SKM-1 treated with dmso at 0.1 percent for 144 hours (cell line): ENCODE measurements at regions not wholly inside any gene's neighbourhood (a gene's known extent, or its start where the extent isn't known, plus 50 kb on each side); places are given as distances from the start of the nearest gene placed in this dataset.
A peak's percentile ranks its signal among the peaks of the same experiment; 100 is the strongest.

ENCODE experiments used
- DNase-seq: peaks from one replicate; lab custom pipeline; 2025; ENCODE audit not compliant: unreplicated experiment; lab: John Stamatoyannopoulos, UW

DNA sequence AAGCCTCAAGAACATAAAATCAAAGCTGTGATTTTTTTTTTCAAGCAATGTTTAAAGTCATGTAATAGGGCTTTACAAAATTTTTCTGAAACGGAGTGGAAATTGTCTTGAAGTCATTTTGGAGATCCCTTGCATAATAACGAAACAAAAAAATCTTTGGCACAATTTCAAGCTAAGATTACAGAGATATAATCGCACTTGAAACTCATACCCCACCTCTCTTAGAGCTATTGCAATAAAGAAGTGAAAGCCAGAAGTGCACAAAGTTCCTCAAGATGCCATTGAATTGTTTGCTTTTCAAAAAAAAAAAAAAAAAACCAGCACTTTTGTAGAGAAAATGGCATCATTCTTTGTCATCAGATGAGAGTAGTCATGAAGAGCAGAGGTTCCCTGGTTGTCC is 152.3 kb downstream of the PAX3 start:
- DNase-seq: no peak

- no peak for DNase-seq
These were observed 156.8 kb downstream of the PAX3 start for GRCh38 chr2:222142027-222142426.

DNA sequence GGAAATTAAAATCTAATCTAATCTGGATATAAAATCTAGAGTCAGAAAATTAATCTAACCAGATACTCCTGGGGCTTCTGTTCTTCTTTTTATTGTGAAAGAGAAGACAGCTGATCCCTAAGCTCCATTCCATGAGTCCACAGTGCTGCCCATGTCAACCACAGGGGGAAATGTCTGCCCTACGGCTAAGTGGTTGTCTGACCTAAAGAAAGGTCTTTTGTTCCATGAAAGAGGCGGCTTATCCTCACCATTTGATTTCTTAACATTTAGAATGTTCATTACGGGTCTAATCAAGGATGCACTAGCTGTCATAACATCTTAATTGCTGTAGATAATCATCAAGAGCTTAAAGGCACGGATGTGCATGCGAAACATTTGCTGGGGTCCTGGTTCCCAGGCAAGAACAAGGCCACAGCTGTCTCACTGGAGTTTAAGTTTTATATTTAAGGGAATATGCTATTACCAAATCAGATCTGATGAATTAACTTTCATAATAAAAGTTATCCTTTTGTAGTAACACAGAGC is 162.6 kb downstream of the PAX3 start:
- DNase-seq: no peak

GRCh38 chr2:222134654-222135053 is 164.1 kb downstream of the PAX3 start:
- no peak for DNase-seq

- DNase-seq: no peak
These were observed 164.9 kb downstream of the PAX3 start for GRCh38 chr2:222133897-222134296.

- DNase-seq: no peak
These were observed 167.9 kb downstream of the PAX3 start for GRCh38 chr2:222130855-222131254.

DNA sequence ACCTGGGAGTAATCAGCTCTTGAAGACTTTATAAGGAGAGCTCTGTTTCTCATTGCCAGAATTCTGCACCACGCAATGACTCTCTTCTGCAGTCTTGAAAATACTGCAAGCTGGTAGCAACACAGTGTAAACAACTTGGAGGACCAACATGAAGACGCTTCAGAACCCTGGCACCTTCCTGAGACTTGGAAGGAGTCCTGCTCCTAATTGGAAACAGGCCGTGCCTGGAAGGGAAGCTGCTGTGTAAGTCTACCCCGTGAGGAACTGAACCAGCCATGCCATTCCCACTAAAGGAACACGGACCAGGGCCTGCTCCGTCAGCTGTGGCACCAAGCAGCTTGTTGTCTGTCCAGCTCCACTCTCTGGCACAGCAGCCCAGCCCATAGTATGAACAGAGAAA is 171.1 kb downstream of the PAX3 start:
- no peak for DNase-seq

GRCh38 chr2:222120933-222121332 is 177.9 kb downstream of the PAX3 start:
- DNase-seq: no peak

DNA sequence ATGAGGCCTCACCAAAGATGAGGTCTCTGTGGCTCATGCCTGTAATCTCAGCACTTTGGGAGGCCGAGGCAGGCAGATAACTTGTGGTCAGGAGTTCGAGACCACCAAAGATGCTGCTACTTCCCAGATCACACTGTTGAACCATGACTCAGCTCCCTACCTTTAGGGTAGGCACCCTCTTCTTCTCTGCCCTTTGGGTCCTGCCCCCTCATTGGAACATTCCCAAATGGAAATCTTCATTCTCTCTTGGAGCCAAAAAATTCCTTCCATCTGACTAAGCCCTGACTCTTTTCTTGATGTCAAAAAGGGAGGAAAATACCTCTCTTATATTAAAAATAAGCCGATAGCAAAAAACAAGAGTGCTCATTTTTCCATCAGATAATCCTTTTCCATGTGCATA is 183.5 kb downstream of the PAX3 start:
- DNase-seq: no peak

DNA sequence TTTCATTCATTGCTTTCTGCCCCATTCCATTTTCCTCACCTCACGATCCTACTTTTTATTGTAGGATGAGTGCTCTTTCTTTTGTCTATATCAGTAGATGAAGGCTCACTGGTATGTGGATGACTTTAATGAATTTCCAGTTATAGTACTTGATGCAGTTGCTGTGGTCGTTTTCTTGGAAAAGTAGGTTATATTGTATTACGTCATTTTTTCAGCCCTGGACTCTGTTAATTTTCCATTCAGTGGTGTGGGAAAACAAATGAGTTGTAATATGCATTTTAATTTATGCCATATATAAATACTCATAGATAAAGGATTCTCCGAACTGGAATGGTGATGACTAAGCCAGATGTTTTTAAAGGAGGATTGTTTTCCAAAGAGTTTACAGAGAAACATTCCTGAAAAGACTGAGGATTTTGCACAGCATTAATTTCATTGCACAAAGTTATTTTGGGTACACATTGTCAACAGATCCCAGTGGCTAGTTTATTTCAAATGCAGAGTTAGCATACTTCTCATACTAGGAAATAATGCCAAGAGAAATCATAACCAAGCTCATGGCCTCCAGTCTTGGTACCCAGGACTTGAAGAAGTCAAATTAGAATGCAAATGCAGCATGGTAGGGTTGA is 189.7 kb downstream of the PAX3 start:
- no peak for DNase-seq

DNA sequence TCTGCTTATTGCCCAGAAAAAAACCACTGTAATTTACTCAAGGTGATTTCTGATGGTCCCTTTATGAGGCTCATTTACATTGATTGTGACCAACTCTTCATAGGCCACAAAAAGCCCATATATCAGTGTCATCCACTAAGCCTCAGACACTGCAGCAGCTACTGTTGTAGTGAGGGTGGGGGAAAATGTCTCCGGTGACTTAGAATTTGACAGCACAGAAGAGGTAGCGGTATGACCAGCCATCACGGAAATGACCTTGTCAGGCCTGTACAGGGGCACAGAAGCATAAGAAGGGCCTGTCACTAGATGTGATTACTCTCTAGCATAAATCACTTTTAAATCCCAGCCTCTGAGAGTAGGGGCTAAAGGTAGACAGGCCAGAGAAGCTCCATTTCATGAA is 190.3 kb downstream of the PAX3 start:
- no peak for DNase-seq

- DNase-seq: no peak
These were observed 193.8 kb downstream of the PAX3 start for GRCh38 chr2:222105046-222105445.

GRCh38 chr2:222102575-222103349 is 196.0 kb downstream of the PAX3 start:
- no peak for DNase-seq

DNA sequence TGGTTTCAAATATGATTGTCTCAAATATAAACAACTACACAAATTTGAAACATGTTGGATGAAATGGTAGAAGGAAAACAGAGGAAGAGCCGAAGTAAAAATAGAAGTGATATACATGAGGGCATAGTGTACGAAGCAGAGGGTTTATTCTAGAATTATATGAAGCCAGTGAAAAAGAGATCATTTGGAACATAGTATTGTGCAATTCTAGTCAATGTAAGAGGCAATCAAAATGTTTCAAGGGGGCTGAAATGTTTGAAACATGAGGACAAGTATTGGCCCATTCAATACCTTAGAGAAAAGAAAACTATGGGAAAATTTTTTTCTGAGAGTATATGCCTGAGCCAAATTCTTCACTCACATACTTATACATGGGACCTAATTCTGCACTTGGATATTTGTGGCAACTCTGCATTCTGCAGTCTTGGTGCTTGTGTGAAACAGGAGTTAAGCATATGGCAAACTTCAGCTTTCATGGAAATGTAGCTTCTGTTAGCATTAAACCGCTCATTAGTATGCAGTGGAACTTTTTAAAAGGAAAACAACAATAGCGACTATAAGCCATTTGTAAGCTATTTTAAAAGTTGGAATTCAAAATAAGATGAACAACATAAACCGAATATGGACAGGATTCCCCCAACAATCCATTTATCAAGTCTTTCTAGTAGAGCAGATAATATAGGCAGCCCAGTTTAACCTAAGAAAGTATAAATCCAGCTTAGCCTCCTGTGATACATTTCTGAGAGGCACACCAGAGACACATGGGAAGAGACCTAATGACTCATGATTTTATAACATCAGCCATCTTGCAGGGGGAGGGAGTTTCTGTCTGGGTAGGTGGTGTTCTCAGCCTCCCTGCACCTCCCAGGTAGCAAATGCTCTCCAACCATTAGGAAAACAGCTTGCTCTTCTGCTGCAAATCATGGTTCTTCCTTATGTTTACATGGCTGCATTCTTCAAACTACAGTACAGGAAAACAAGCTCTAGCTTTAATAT is 197.8 kb downstream of the PAX3 start:
- no peak for DNase-seq

GRCh38 chr2:222088561-222088960 is 210.2 kb downstream of the PAX3 start:
- DNase-seq: no peak

GRCh38 chr2:222087998-222088397 is 210.8 kb downstream of the PAX3 start:
- DNase-seq: no peak

- DNase-seq: no peak
These were observed 216.6 kb downstream of the PAX3 start for GRCh38 chr2:222082201-222082600.

- no peak for DNase-seq
These were observed 218.7 kb downstream of the PAX3 start for GRCh38 chr2:222080141-222080540.

GRCh38 chr2:222076973-222077690 is 221.7 kb downstream of the PAX3 start:
- peak; percentile 41 for DNase-seq

- no peak for DNase-seq
These were observed 224.1 kb downstream of the PAX3 start for GRCh38 chr2:222074674-222075073.

GRCh38 chr2:222071911-222072310 is 226.9 kb downstream of the PAX3 start:
- DNase-seq: no peak
